Suprapubic skin (tissue), 3 donors: ENCODE measurements at regions not wholly inside any gene's neighbourhood (a gene's known extent, or its start where the extent isn't known, plus 50 kb on each side); places are given as distances from the start of the nearest gene placed in this dataset.

Source experiments
- CTCF ChIP-seq, 2 donors: fragments of 200-600 bp in 1 of 2; fragments of 450-650 bp in 1 of 2; sonication (generic) in 1 of 2; IDR thresholded peaks; one replicate each; pipeline ENCODE4 v1.5.1; 2016 to 2019; ENCODE audit warnings: antibody characterized with exemption in 2 of 2, mild to moderate bottlenecking in 1 of 2, moderate library complexity in 1 of 2
- EP300 ChIP-seq: sonication (generic); formaldehyde crosslinking; IDR thresholded peaks from one replicate; pipeline ENCODE4 v1.6.1; 2017; ENCODE audit warnings: antibody characterized with exemption

GRCh38 chr5:163910226-163910625 lies 404.8 kb downstream of the MAT2B start:
- no peak for TF ChIP-seq CTCF (IDR thresholded peaks at IDR 0.05)
- no peak for TF ChIP-seq EP300
